ENCODE measurements at regions not wholly inside any gene's neighbourhood (a gene's known extent, or its start where the extent isn't known, plus 50 kb on each side); places are given as distances from the start of the nearest gene placed in this dataset.
"Not testable (repeated sequence)": the region's sequence is repeated elsewhere in the genome, so short reads cannot be mapped to it uniquely, and the experiment has no call there.

DNA sequence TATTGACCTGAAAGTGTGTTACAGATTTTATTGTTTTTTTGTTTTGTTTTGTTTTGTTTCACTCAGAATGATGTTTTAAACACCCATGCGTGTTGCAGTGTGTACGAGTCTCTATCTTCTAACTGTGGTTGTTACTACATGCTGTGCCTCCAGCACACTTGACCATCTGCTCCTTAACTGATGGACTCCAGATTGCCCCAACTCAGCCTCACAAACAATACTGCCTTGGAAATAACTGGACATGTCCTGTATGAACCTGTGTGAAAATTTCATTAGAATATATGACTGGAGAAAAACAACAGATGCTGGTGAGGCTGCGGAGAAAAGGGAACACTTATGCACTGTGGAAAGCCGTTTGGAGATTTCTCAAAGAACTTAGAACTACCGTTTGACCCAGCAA, 68.7 kb upstream of the HAND1 start:
- DNase-seq (ENCODE audit: low spot score) = no peak

DNA sequence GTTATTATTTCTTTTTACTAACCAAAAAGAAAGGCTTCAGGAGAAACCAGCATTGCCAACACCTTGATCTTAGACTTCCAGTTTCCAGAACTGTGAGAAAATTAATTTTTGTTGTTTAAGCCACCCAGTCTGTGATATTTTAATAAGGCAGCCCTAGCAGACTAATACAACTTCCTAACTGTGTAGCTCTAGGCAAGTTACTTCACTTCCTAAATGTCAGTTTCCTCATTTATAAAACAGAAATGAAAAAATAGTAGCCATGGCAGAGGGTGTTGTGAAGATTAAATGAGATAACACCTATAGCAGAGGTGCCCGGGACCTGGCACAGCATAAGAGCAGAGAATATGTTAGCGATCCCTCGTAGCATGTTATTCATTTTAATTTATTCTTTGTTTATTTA, 66.6 kb upstream of the HAND1 start:
- no peak for DNase-seq (ENCODE audit: low spot score)

DNA sequence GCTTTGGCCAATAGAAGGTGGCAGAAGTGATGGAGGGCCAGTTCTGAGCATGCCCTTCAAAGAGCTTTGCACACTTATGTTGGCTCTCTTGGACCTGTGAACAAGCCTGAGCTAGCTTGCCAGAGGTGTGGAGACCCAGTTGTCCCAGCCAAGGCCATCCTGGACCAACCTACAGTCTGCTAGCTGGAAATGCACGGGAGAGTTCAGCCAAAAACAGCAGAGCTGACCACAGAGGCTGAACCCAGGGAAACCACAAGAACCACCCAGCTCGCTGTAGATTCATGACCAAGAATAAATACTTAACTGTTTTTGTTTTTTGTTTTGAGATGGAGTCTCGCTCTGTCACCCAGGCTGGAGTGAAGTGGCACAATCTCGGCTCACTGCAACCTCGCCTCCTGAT, 65.4 kb upstream of the HAND1 start:
- no peak for DNase-seq (ENCODE audit: low spot score)

DNA sequence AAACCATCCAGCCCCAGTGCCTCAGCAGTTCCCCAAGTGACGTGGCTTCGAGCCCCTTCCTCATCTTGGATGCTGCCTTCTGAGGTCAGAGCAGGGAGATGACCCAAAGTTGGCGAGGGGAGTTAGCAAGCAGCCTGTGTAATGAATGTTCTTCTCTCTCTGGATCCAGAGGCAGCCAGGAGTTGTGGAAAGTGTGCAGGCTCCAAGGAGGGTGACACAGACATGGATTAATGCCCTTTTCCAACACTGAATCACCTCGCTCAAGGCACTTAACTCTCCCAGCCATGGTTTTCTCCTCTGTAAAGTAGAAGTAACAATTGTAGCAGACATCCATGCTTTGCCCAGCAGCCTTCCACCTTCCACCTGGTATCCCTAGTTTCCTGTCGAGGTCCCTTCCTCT, 64.6 kb upstream of the HAND1 start:
- no peak for DNase-seq (ENCODE audit: low spot score)

DNA sequence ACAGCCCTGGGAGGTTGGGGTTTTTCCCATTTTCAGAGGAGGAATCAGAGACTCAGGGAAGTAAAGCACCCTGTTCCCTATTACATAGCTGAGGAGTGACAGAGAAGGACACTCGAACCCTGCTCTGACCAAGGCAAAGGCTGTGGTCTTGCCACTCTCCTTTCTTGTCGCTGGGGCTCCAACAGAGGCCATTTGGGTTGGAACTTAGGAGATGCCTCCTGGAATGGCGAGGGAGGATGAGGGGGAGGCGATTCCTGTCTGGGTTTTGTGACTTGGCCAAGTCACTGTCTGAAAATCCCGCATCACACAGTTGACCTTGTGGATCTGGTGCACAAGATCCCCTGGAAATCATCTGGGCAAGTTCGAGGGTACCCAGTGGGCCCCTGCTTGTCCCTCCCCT, 64.0 kb upstream of the HAND1 start:
- DNase-seq (ENCODE audit: low spot score) = no peak

DNA sequence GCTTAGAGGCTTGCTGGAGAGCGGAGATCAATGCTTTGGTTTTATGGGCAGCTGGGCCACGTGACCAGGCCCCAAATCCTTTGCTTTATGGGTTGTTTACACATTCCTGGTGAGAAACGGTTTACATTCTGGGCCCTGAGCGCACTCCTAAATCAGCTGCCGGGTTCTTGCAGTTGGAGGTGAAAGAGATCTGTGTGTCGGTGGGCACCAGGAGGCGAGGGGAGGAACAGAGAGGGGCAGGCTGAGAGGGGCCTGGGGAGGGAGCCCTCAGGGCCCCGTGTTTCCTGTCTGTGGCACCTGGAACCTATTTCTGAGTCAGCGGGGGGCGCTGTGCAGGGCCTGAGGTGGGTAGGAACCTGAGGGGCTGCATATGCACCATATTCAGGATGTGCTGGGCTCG, 63.5 kb upstream of the HAND1 start:
- no peak for DNase-seq (ENCODE audit: low spot score)

DNA sequence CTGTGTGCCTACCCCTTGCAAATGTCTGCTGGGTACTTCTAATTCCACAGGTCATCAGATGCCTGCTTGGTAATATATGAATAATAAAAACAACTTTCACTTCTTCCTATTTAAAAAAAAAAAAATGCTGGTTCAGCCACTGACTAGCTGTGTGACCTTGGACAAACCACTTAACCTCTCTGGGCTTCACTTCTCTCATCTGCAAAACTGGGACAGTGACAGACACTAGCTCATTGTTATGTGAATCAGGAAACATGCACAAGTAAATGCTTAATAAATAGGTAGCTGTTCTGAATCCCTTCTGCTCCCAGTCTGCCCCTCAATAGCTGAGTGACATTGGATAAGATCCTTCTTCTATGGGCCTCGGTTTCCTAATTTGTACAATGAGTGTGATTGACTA, 62.6 kb upstream of the HAND1 start:
- DNase-seq (ENCODE audit: low spot score) = no peak

DNA sequence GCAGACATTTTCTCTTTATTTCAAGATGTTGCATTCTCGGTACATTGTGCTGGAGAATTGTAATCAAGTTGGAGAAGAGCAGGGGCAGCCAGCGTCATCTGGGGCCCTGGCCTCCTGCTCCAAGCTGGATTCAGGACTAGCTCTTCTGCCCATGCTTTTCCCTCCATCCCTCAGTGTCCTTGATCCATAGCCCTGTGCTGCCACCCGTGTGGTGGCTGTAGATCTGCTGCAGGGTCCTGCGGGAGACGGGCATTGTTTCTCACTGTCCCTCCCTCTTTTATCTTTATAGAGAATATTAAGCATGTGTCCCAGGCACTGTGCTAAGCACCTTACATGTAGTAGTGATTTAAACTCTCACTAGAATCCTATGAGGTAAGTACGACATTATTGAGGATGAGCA, 60.5 kb upstream of the HAND1 start:
- DNase-seq (ENCODE audit: low spot score) = no peak

DNA sequence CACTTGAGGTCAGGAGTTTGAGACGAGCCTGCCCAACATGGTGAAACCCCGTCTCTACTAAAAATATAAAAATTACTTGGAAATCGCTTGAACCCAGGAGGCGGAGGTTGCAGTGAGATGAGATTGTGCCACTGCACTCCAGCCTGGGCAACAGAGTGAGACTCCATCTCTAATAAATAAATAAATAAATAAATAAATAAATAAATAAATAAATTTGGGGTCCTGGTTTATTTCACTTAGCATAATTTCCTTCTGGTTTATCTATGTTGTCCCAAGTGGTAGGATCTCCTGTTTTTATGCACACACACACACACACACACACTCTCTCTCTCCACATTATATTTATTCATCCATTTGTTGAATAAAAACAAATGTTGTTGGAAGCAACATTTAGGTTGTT, 58.4 kb upstream of the HAND1 start:
- not testable (repeated sequence) for DNase-seq (ENCODE audit: low spot score)

DNA sequence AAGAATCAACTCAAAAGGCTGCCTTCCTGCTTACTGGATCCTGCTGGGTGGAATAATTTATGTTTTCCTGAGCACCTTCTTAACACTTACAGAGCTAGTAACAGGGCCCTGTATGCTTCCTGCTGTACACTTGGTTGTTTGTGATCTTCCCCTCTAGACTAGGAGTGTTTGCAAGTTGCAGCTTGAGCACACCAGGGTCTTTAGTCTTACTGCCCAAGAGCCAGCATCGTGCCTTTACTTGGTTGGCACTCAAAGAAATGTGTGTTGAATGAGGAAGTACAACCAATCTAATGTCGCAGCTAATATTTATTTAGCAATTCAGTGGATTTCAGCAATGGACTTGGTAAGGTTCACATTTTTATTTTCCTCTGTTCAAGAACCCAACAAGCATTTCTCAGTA, 57.5 kb upstream of the HAND1 start:
- DNase-seq (ENCODE audit: low spot score) = no peak

DNA sequence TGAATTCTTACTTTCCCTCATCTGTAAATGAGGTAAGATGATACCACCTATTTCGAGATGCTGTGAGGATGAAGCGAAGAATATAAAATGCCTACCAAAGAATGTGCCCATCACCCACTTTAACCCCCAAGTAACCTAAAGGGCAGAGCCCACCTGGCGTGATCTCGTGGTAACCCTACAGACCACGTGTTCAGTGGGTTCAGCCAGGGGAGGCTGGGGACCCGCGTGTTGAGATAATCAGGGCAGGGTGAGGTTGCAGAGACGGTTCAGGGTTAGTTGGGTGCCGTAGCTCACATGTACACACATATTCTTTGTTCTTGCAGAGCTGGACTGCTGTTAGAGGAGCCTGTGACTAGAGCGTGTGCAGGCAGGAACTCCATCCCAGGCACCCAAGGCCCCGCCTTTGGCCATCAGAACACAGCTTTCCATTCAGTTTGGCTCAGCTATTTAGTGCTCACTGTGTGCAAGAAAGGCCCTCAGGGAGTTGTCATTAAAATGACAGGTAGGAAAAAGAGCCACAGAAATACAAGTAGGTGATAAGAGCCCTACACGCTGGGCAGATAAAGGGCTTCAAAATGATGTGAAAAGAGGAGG, 56.5 kb upstream of the HAND1 start:
- no peak for DNase-seq (ENCODE audit: low spot score)

DNA sequence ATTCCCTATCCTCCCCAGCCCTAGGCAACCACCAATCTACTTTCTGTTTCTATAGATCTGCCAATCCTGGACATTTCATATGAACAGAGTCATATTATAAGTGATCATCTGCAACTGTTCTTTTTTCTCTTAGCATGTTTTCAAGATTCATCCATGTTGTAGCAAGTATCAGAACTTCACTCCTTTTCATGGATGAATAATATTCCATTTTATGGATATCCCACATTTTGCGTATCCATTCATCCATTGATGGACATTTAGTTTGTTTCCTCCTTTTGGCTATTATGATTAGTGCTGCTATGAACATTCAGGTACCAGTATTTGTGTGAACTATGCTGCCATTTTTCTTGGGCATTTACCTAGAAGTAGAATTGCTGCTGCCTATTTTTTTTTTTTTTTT, 51.3 kb upstream of the HAND1 start:
- no peak for DNase-seq (ENCODE audit: low spot score)

DNA sequence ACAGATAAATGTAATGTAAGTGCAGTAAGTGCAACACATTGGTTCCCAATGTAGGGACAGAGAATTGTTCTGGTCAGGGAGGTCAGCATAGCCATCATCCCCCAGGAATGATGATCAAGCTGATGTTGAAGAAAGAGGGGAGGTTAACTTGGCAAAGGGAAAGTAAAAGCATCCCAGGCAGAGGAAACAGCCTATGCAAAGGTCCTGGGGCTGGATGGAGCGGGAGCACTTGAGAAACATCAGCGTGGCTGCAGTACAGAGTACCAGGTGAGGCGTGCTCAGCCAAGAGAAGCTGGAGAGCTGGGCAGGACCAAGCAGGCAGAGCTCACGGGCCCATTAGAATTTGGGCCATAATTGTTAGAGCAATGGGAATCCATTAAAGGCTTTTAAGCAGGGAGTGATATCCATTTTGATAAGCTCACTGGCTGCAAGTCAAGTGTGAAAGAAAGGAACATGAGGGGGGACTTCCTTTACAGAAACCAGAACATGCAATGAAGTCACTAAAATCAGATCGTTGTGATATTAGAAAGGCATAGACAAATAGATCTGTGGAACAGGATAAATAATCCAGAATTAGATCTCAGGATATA, 50.1 kb upstream of the HAND1 start:
- no peak for DNase-seq (ENCODE audit: low spot score)
